ENCODE measurements at regions not wholly inside any gene's neighbourhood (a gene's known extent, or its start where the extent isn't known, plus 50 kb on each side); places are given as distances from the start of the nearest gene placed in this dataset.

- H3K4me3 Mint-ChIP-seq = no peak overlapping the region
- no peaks in the 10 kb centered on the region for H3K36me3 Mint-ChIP-seq
- H3K4me1 Mint-ChIP-seq (ENCODE audit: low read depth in 2 of 2) = no peaks in the 10 kb centered on the region
- H3K27ac Mint-ChIP-seq = no peak overlapping the region
- peaks cover 5% of the 10 kb centered on the region for H3K9me3 Mint-ChIP-seq
- no peaks in the 10 kb centered on the region for H3K27me3 Mint-ChIP-seq
- no peak for ATAC-seq
- DNase-seq (ENCODE audit: low spot score) = no peak
Measured at GRCh38 chr6:19160081-19160730, 677.0 kb upstream of the ID4 start.

GRCh38 chr6:19167251-19167650 lies 669.9 kb upstream of the ID4 start:
- Mint-ChIP-seq H3K9me3 (peaks cover 14% of the 10 kb centered on the region), H3K27ac (no peak overlapping the region), H3K27me3 (no peaks in the 10 kb centered on the region), H3K4me3 (no peak overlapping the region), H3K36me3 (no peaks in the 10 kb centered on the region), H3K4me1 (ENCODE audit: low read depth in 2 of 2) (no peaks in the 10 kb centered on the region)
- no peak for ATAC-seq
- DNase-seq (ENCODE audit: low spot score) = no peak

- peaks cover 18% of the 10 kb centered on the region for H3K9me3 Mint-ChIP-seq
- no peak overlapping the region for H3K27ac Mint-ChIP-seq
- no peak overlapping the region for H3K4me3 Mint-ChIP-seq
- ATAC-seq (no peak), DNase-seq (ENCODE audit: low spot score) (no peak)
- H3K27me3 Mint-ChIP-seq = no peaks in the 10 kb centered on the region
- H3K4me1 Mint-ChIP-seq (ENCODE audit: low read depth in 2 of 2) = no peaks in the 10 kb centered on the region
- no peaks in the 10 kb centered on the region for H3K36me3 Mint-ChIP-seq
Measured at GRCh38 chr6:19169366-19169765, 667.8 kb upstream of the ID4 start.

- Mint-ChIP-seq H3K4me3 (no peak overlapping the region), H3K4me1 (ENCODE audit: low read depth in 2 of 2) (no peaks in the 10 kb centered on the region), H3K36me3 (no peaks in the 10 kb centered on the region), H3K27ac (no peak overlapping the region), H3K27me3 (no peaks in the 10 kb centered on the region), H3K9me3 (peaks cover 18% of the 10 kb centered on the region)
- DNase-seq (ENCODE audit: low spot score) (no peak), ATAC-seq (no peak)
Measured at GRCh38 chr6:19175023-19175422, 662.1 kb upstream of the ID4 start.

- no peak for ATAC-seq
- Mint-ChIP-seq H3K27ac (no peak overlapping the region), H3K9me3 (peaks cover 10% of the 10 kb centered on the region), H3K4me3 (no peak overlapping the region), H3K4me1 (ENCODE audit: low read depth in 2 of 2) (no peaks in the 10 kb centered on the region), H3K27me3 (no peaks in the 10 kb centered on the region), H3K36me3 (no peaks in the 10 kb centered on the region)
- no peak for DNase-seq (ENCODE audit: low spot score)
Measured at GRCh38 chr6:19180348-19181072, 656.7 kb upstream of the ID4 start.

- Mint-ChIP-seq H3K4me3 (no peak overlapping the region), H3K4me1 (ENCODE audit: low read depth in 2 of 2) (no peaks in the 10 kb centered on the region), H3K36me3 (no peaks in the 10 kb centered on the region), H3K27ac (no peak overlapping the region), H3K27me3 (no peaks in the 10 kb centered on the region), H3K9me3 (peaks cover 10% of the 10 kb centered on the region)
- DNase-seq (ENCODE audit: low spot score) (no peak), ATAC-seq (no peak)
Measured at GRCh38 chr6:19181211-19181610, 656.0 kb upstream of the ID4 start.

- Mint-ChIP-seq H3K27me3 (no peaks in the 10 kb centered on the region), H3K4me1 (ENCODE audit: low read depth in 2 of 2) (no peaks in the 10 kb centered on the region), H3K9me3 (peaks cover 15% of the 10 kb centered on the region), H3K4me3 (no peak overlapping the region), H3K27ac (no peak overlapping the region), H3K36me3 (no peaks in the 10 kb centered on the region)
- DNase-seq (ENCODE audit: low spot score) = no peak
- no peak for ATAC-seq
Measured at GRCh38 chr6:19193624-19194023, 643.5 kb upstream of the ID4 start.

- Mint-ChIP-seq H3K27ac (no peak overlapping the region), H3K4me1 (ENCODE audit: low read depth in 2 of 2) (no peaks in the 10 kb centered on the region), H3K9me3 (peaks cover 14% of the 10 kb centered on the region), H3K36me3 (peaks cover 6% of the 10 kb centered on the region), H3K27me3 (no peaks in the 10 kb centered on the region), H3K4me3 (no peak overlapping the region)
- ATAC-seq (no peak), DNase-seq (ENCODE audit: low spot score) (no peak)
Measured at GRCh38 chr6:19204445-19204844, 632.7 kb upstream of the ID4 start.

- no peak overlapping the region for H3K4me3 Mint-ChIP-seq
- DNase-seq (ENCODE audit: low spot score) = no peak
- peaks cover 6% of the 10 kb centered on the region for H3K36me3 Mint-ChIP-seq
- no peak overlapping the region for H3K27ac Mint-ChIP-seq
- H3K9me3 Mint-ChIP-seq = peaks cover 15% of the 10 kb centered on the region
- ATAC-seq = no peak
- H3K4me1 Mint-ChIP-seq (ENCODE audit: low read depth in 2 of 2) = no peaks in the 10 kb centered on the region
- no peaks in the 10 kb centered on the region for H3K27me3 Mint-ChIP-seq
Measured at GRCh38 chr6:19205076-19205475, 632.1 kb upstream of the ID4 start.

- H3K27me3 Mint-ChIP-seq = no peaks in the 10 kb centered on the region
- no peaks in the 10 kb centered on the region for H3K36me3 Mint-ChIP-seq
- H3K9me3 Mint-ChIP-seq = peaks cover 17% of the 10 kb centered on the region
- no peak for DNase-seq (ENCODE audit: low spot score)
- H3K4me1 Mint-ChIP-seq (ENCODE audit: low read depth in 2 of 2) = no peaks in the 10 kb centered on the region
- H3K27ac Mint-ChIP-seq = no peak overlapping the region
- ATAC-seq = no peak
- no peak overlapping the region for H3K4me3 Mint-ChIP-seq
Measured at GRCh38 chr6:19209202-19209601, 628.0 kb upstream of the ID4 start.

GRCh38 chr6:19210849-19211590 lies 626.1 kb upstream of the ID4 start:
- peaks cover 15% of the 10 kb centered on the region for H3K9me3 Mint-ChIP-seq
- DNase-seq (ENCODE audit: low spot score) = no peak
- H3K4me3 Mint-ChIP-seq = no peak overlapping the region
- no peaks in the 10 kb centered on the region for H3K27me3 Mint-ChIP-seq
- peak; percentile 53 to 55 for ATAC-seq
- no peaks in the 10 kb centered on the region for H3K36me3 Mint-ChIP-seq
- no peaks in the 10 kb centered on the region for H3K4me1 Mint-ChIP-seq (ENCODE audit: low read depth in 2 of 2)
- no peak overlapping the region for H3K27ac Mint-ChIP-seq

GRCh38 chr6:19214231-19214630 lies 622.9 kb upstream of the ID4 start:
- Mint-ChIP-seq H3K27me3 (no peaks in the 10 kb centered on the region), H3K4me1 (ENCODE audit: low read depth in 2 of 2) (no peaks in the 10 kb centered on the region), H3K4me3 (no peak overlapping the region), H3K9me3 (peaks cover 17% of the 10 kb centered on the region), H3K36me3 (no peaks in the 10 kb centered on the region), H3K27ac (no peak overlapping the region)
- ATAC-seq = no peak
- no peak for DNase-seq (ENCODE audit: low spot score)

- Mint-ChIP-seq H3K36me3 (peaks cover 5% of the 10 kb centered on the region), H3K9me3 (peaks cover 16% of the 10 kb centered on the region), H3K4me3 (no peak overlapping the region), H3K27me3 (no peaks in the 10 kb centered on the region), H3K4me1 (ENCODE audit: low read depth in 2 of 2) (no peaks in the 10 kb centered on the region), H3K27ac (no peak overlapping the region)
- no peak for ATAC-seq
- no peak for DNase-seq (ENCODE audit: low spot score)
Measured at GRCh38 chr6:19219931-19220330, 617.2 kb upstream of the ID4 start.

- ATAC-seq (no peak), DNase-seq (ENCODE audit: low spot score) (no peak)
- no peaks in the 10 kb centered on the region for H3K27me3 Mint-ChIP-seq
- H3K27ac Mint-ChIP-seq = no peak overlapping the region
- H3K36me3 Mint-ChIP-seq = no peaks in the 10 kb centered on the region
- no peak overlapping the region for H3K4me3 Mint-ChIP-seq
- no peaks in the 10 kb centered on the region for H3K4me1 Mint-ChIP-seq (ENCODE audit: low read depth in 2 of 2)
- H3K9me3 Mint-ChIP-seq = peaks cover 3% of the 10 kb centered on the region
Measured at GRCh38 chr6:19231878-19232561, 605.1 kb upstream of the ID4 start.
